ENCODE measurements at regions not wholly inside any gene's neighbourhood (a gene's known extent, or its start where the extent isn't known, plus 50 kb on each side); places are given as distances from the start of the nearest gene placed in this dataset.

DNA sequence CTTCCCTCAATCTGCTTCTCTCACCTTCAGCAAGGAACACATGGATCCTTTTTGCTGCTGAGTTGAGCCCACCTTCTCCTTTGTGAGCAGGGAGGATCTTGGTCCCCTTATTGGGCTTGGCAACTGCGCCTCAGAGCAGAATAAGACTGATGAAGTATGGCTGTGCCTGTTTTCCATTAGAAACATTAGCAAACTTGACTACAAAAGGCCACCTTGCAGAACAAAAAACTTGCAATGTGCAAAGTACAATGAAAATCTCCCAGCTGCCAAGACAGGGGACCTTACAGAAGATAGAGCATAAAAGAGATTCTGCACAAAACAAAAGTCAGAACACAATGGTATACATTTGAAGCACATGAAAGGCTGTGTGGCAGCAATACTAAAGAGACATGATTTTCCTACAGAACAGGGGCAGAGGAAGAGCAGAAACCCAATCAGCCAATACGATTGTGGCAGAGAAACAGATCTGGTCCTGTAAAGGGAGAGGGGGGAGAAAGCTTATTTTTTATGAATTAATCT lies 173.5 kb upstream of the SNX19 start:
- TF ChIP-seq, protein P1, sequence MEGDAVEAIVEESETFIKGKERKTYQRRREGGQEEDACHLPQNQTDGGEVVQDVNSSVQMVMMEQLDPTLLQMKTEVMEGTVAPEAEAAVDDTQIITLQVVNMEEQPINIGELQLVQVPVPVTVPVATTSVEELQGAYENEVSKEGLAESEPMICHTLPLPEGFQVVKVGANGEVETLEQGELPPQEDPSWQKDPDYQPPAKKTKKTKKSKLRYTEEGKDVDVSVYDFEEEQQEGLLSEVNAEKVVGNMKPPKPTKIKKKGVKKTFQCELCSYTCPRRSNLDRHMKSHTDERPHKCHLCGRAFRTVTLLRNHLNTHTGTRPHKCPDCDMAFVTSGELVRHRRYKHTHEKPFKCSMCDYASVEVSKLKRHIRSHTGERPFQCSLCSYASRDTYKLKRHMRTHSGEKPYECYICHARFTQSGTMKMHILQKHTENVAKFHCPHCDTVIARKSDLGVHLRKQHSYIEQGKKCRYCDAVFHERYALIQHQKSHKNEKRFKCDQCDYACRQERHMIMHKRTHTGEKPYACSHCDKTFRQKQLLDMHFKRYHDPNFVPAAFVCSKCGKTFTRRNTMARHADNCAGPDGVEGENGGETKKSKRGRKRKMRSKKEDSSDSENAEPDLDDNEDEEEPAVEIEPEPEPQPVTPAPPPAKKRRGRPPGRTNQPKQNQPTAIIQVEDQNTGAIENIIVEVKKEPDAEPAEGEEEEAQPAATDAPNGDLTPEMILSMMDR (IDR thresholded peaks at IDR 0.05): no peak
- no peak for TF ChIP-seq EZH2 (IDR thresholded peaks at IDR 0.05)
